HL-60 (cell line): ENCODE measurements at regions not wholly inside any gene's neighbourhood (a gene's known extent, or its start where the extent isn't known, plus 50 kb on each side); places are given as distances from the start of the nearest gene placed in this dataset.

ENCODE experiments used
- DNase-seq, 2 experiments: peaks; one replicate each; pipeline ENCODE4 v3.0.0-alpha.2; 2010 to 2020; ENCODE audit warnings: low read depth in 1 of 2, low spot score in 1 of 2
- H3K27ac ChIP-seq: fragments of 250-450 bp; sonication (Bioruptor Pico); replicated peaks from 2 replicates; pipeline ENCODE4 v1.5.1; 2020; ENCODE audit warnings: mild to moderate bottlenecking, moderate library complexity
- H3K27me3 ChIP-seq: fragments of 250-450 bp; sonication (Bioruptor Pico); 2 replicates; pipeline ENCODE4 v1.5.1; 2021; ENCODE audit warnings: mild to moderate bottlenecking, moderate library complexity; ENCODE audit not compliant: insufficient read depth, poor library complexity, severe bottlenecking
- H3K4me3 ChIP-seq: replicated peaks from 2 replicates; pipeline ENCODE4 v1.5.1; 2011; ENCODE audit warnings: mild to moderate bottlenecking, control low read depth, low read length; ENCODE audit not compliant: insufficient read depth
- GABPA ChIP-seq: IDR thresholded peaks from 2 replicates; pipeline ENCODE4 v1.6.1; 2012; ENCODE audit warnings: low read depth
- POLR2AphosphoS5 ChIP-seq: IDR thresholded peaks from 2 replicates; pipeline ENCODE4 v1.6.1; 2012; ENCODE audit warnings: low read depth
- SPI1 ChIP-seq: IDR thresholded peaks from 2 replicates; pipeline ENCODE4 v1.6.1; 2012; ENCODE audit warnings: low read depth, mild to moderate bottlenecking, borderline replicate concordance
- TF ChIP-seq, protein P1 (sequence below): IDR thresholded peaks from one replicate; pipeline ENCODE4 v1.5.1; 2011; ENCODE audit warnings: low read length, control low read depth, inconsistent platforms; ENCODE audit not compliant: insufficient read depth
- TF ChIP-seq, protein P2 (sequence below): IDR thresholded peaks from 2 replicates; pipeline ENCODE4 v1.6.1; 2012; ENCODE audit warnings: low read depth; ENCODE audit not compliant: insufficient replicate concordance

- TF ChIP-seq, protein P1, sequence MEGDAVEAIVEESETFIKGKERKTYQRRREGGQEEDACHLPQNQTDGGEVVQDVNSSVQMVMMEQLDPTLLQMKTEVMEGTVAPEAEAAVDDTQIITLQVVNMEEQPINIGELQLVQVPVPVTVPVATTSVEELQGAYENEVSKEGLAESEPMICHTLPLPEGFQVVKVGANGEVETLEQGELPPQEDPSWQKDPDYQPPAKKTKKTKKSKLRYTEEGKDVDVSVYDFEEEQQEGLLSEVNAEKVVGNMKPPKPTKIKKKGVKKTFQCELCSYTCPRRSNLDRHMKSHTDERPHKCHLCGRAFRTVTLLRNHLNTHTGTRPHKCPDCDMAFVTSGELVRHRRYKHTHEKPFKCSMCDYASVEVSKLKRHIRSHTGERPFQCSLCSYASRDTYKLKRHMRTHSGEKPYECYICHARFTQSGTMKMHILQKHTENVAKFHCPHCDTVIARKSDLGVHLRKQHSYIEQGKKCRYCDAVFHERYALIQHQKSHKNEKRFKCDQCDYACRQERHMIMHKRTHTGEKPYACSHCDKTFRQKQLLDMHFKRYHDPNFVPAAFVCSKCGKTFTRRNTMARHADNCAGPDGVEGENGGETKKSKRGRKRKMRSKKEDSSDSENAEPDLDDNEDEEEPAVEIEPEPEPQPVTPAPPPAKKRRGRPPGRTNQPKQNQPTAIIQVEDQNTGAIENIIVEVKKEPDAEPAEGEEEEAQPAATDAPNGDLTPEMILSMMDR = no peak
- TF ChIP-seq POLR2AphosphoS5 (no peak), GABPA (no peak), SPI1 (no peak)
- TF ChIP-seq, protein P2, sequence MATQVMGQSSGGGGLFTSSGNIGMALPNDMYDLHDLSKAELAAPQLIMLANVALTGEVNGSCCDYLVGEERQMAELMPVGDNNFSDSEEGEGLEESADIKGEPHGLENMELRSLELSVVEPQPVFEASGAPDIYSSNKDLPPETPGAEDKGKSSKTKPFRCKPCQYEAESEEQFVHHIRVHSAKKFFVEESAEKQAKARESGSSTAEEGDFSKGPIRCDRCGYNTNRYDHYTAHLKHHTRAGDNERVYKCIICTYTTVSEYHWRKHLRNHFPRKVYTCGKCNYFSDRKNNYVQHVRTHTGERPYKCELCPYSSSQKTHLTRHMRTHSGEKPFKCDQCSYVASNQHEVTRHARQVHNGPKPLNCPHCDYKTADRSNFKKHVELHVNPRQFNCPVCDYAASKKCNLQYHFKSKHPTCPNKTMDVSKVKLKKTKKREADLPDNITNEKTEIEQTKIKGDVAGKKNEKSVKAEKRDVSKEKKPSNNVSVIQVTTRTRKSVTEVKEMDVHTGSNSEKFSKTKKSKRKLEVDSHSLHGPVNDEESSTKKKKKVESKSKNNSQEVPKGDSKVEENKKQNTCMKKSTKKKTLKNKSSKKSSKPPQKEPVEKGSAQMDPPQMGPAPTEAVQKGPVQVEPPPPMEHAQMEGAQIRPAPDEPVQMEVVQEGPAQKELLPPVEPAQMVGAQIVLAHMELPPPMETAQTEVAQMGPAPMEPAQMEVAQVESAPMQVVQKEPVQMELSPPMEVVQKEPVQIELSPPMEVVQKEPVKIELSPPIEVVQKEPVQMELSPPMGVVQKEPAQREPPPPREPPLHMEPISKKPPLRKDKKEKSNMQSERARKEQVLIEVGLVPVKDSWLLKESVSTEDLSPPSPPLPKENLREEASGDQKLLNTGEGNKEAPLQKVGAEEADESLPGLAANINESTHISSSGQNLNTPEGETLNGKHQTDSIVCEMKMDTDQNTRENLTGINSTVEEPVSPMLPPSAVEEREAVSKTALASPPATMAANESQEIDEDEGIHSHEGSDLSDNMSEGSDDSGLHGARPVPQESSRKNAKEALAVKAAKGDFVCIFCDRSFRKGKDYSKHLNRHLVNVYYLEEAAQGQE = no peak
- no peak overlapping the region for H3K4me3 ChIP-seq
- no peak for DNase-seq
- H3K27me3 ChIP-seq = peaks cover 2% of the 10 kb centered on the region
- H3K27ac ChIP-seq = no peak overlapping the region
These were observed 217.7 kb downstream of the HRH4 start for GRCh38 chr18:24678107-24678506.

- DNase-seq = no peak
- Histone ChIP-seq H3K4me3 (no peak overlapping the region), H3K27me3 (peaks cover 2% of the 10 kb centered on the region), H3K27ac (no peak overlapping the region)
- TF ChIP-seq, protein P2 = no peak
- TF ChIP-seq, protein P1 = no peak
- TF ChIP-seq GABPA (no peak), SPI1 (no peak), POLR2AphosphoS5 (no peak)
These were observed 218.2 kb downstream of the HRH4 start for GRCh38 chr18:24678626-24679025.

DNA sequence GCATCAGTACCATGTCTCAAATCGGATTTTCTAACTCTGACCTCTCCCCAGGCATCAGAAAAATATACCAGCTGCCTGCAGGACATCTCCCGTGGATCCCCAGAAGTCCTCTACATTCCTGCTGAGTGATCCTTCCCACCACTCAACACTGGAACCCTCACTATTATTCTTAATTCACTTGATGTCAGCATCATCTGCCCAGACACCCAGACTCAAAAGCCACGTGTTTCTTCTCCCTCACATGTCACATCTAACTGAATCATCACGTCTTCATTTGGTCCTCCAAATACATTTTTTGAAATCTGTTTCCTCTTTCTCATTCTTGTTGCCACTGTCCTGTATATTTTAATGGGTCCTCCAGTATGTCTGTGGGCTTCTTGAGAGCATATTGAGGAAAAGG is 218.6 kb downstream of the HRH4 start:
- Histone ChIP-seq H3K4me3 (no peak overlapping the region), H3K27ac (no peak overlapping the region), H3K27me3 (peaks cover 2% of the 10 kb centered on the region)
- no peak for DNase-seq
- no peak for TF ChIP-seq POLR2AphosphoS5
- TF ChIP-seq, protein P1 = no peak
- TF ChIP-seq GABPA = no peak
- TF ChIP-seq, protein P2 = no peak
- TF ChIP-seq SPI1 = no peak
